ENCODE measurements at regions not wholly inside any gene's neighbourhood (a gene's known extent, or its start where the extent isn't known, plus 50 kb on each side); places are given as distances from the start of the nearest gene placed in this dataset.

DNA sequence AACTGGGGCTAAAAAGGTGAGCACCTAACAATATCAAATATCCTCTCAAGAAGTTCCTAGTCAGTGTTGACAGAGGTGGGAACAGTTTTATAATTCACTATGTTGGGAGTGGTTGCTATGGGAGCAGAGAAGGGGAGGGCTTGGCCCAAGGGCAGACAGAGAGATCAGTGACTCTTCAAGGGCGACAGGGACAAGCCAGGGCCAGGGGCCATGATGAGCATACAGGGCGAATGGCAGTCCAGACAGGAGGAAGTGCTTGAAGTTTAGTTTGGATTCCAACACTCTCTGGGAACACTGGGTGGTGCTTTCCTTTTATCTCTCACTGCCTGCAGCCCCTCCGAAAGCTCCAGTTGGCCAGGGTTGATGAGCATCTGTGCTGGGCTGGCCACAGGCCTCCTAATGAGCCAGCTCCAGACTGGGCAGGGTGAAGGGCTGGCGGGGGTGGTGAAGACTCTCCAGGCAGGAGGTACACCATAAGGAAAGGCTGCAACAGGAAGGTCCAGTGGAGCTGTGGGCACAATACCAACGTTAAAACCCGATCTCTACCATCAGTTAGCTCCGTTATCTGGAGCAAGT, 111.3 kb downstream of the TMEM174 start:
- Histone ChIP-seq H3K4me3 (ENCODE audit: low read depth in 1 of 5, low read length in 5 of 5) (no peak overlapping the region), H3K9ac (ENCODE audit: low read length in 5 of 5) (no peak overlapping the region), H3K4me1 (ENCODE audit: control insufficient read depth in 5 of 5, insufficient read depth in 5 of 5, low read length in 5 of 5) (peaks cover 0 to 14% (median 0%) of the 10 kb centered on the region in 5 donors), H3K36me3 (ENCODE audit: control insufficient read depth in 5 of 5, insufficient read depth in 5 of 5, low read length in 5 of 5) (no peaks in the 10 kb centered on the region), H3K9me3 (ENCODE audit: control insufficient read depth in 5 of 5, low read length in 5 of 5) (no peaks in the 10 kb centered on the region), H3K27me3 (ENCODE audit: control insufficient read depth in 5 of 5, insufficient read depth in 4 of 5, low read length in 5 of 5) (peaks cover 0 to 16% (median 2%) of the 10 kb centered on the region in 5 donors), H3K27ac (ENCODE audit: low read depth, low read length) (no peak overlapping the region)

DNA sequence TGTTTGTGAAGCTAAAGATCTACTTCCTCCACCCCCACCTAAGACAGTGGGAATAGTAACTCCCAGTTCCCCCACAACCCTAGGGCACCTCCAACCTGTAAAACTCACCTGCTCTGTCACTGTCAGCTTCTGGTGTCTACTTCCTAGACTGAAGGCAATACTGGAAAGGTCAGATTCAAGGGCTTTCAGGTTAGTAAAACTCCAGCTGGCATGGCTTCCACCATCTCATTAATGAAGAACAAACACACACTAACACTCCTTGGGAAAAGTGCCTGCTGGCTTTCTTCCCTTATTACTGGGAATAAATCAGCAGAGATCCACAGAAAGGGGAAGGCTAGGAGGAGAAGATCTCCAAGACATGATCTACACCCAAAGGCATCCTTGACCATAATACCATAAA, 109.9 kb downstream of the TMEM174 start:
- no peaks in the 10 kb centered on the region for H3K9me3 ChIP-seq (ENCODE audit: control insufficient read depth in 5 of 5, low read length in 5 of 5)
- H3K27ac ChIP-seq (ENCODE audit: low read depth, low read length), result no peak overlapping the region
- H3K36me3 ChIP-seq (ENCODE audit: control insufficient read depth in 5 of 5, insufficient read depth in 5 of 5, low read length in 5 of 5), result no peaks in the 10 kb centered on the region
- H3K4me1 ChIP-seq (ENCODE audit: control insufficient read depth in 5 of 5, insufficient read depth in 5 of 5, low read length in 5 of 5), result peaks cover 0 to 14% (median 0%) of the 10 kb centered on the region in 5 donors
- peaks cover 0 to 18% (median 2%) of the 10 kb centered on the region in 5 donors for H3K27me3 ChIP-seq (ENCODE audit: control insufficient read depth in 5 of 5, insufficient read depth in 4 of 5, low read length in 5 of 5)
- no peak overlapping the region for H3K9ac ChIP-seq (ENCODE audit: low read length in 5 of 5)
- H3K4me3 ChIP-seq (ENCODE audit: low read depth in 1 of 5, low read length in 5 of 5), result no peak overlapping the region

DNA sequence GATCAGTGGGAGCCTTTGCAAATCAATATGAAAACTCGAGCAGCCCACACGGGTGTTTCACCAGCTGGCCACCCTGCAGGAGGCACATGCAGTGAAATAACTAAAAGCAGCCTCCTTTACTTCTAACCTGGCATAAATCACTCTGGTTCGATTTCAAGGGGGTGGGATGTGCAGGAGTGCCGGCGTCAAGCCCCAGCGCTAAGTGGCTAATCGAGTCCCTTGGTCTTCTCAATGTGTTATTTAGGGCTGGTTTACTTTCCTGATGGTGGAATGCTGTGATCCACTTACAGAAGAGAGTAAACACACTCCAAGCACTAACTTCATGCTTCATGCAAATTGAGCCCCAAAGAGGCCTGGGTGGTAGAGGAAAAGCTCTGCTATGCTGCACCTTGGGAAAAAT, 109.4 kb downstream of the TMEM174 start:
- H3K4me3 ChIP-seq (ENCODE audit: low read depth in 1 of 5, low read length in 5 of 5), result no peak overlapping the region
- no peaks in the 10 kb centered on the region for H3K9me3 ChIP-seq (ENCODE audit: control insufficient read depth in 5 of 5, low read length in 5 of 5)
- H3K27me3 ChIP-seq (ENCODE audit: control insufficient read depth in 5 of 5, insufficient read depth in 4 of 5, low read length in 5 of 5), result peaks cover 0 to 18% (median 2%) of the 10 kb centered on the region in 5 donors
- no peak overlapping the region for H3K27ac ChIP-seq (ENCODE audit: low read depth, low read length)
- no peak overlapping the region for H3K9ac ChIP-seq (ENCODE audit: low read length in 5 of 5)
- H3K4me1 ChIP-seq (ENCODE audit: control insufficient read depth in 5 of 5, insufficient read depth in 5 of 5, low read length in 5 of 5), result peaks cover 0 to 14% (median 0%) of the 10 kb centered on the region in 5 donors
- H3K36me3 ChIP-seq (ENCODE audit: control insufficient read depth in 5 of 5, insufficient read depth in 5 of 5, low read length in 5 of 5), result no peaks in the 10 kb centered on the region

DNA sequence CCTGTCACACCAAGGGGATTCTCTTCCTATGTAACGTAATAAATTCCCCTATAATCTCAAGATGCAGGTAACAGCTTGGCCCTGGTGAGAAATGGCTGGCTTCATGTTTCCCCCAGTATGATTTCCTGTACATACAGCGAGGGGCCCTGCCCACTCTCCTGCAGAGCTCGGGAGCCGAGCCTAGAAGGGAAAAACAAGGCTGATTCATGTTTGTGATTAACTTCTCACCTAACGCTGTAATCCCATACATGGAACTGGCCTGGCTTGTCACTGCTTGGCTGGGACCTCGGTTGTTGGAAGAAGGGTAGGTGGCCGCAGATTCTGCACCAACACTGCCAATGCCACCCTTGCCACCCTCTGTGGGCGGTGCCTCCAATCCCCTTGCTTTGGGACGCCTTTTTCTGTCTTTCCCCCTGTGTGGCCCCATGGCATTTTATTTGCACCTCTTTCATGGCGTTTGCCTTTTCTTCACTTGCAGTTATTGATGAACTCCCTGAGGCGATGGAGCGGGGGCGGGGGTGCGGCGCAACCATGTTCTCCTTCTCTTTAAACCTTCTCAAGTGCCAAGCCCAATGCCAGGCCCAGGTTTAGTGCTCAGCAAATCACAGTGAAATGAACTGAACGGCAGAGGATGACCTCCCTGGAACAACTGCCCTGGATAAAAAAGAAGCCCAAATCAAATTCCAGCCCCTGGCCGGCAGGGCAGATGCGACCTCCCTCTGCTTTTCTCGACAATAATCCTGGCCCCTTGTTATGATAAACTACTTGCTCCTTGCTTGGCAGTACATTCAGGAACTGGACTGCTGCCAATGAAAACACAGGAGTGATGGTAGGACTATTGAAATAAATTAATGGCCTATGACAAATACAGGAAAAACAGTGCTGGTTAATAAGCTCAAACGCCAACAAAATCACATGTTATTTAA, 108.1 kb downstream of the TMEM174 start:
- Histone ChIP-seq H3K27me3 (ENCODE audit: control insufficient read depth in 5 of 5, insufficient read depth in 4 of 5, low read length in 5 of 5) (peaks cover 0 to 18% (median 2%) of the 10 kb centered on the region in 5 donors), H3K36me3 (ENCODE audit: control insufficient read depth in 5 of 5, insufficient read depth in 5 of 5, low read length in 5 of 5) (no peaks in the 10 kb centered on the region), H3K9me3 (ENCODE audit: control insufficient read depth in 5 of 5, low read length in 5 of 5) (no peaks in the 10 kb centered on the region), H3K4me1 (ENCODE audit: control insufficient read depth in 5 of 5, insufficient read depth in 5 of 5, low read length in 5 of 5) (peaks cover 0 to 14% (median 0%) of the 10 kb centered on the region in 5 donors), H3K9ac (ENCODE audit: low read length in 5 of 5) (no peak overlapping the region), H3K4me3 (ENCODE audit: low read depth in 1 of 5, low read length in 5 of 5) (peak overlapping the region in 1 of 5 donors; percentile 23), H3K27ac (ENCODE audit: low read depth, low read length) (no peak overlapping the region)

DNA sequence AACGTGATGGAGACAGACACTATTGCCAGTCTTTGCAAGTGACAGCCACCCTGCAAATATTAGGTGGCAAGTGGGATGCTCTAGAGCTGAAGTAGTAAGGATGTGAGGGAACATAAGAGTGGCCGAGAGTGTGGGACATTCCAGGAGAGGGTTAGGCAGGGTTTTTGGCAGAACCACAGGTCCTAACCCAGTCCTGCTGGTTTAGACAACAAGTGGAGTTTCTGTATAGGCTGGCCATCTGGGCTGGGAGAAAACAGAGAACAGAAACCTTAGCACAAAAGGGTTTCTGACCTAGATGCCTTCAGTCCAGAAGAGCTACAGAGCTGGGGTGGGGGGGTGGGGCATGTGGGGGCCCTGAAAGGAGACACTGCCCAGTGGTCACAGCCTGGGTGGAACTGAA, 107.4 kb downstream of the TMEM174 start:
- peaks cover 0 to 18% (median 2%) of the 10 kb centered on the region in 5 donors for H3K27me3 ChIP-seq (ENCODE audit: control insufficient read depth in 5 of 5, insufficient read depth in 4 of 5, low read length in 5 of 5)
- H3K4me3 ChIP-seq (ENCODE audit: low read depth in 1 of 5, low read length in 5 of 5), result no peak overlapping the region
- no peak overlapping the region for H3K27ac ChIP-seq (ENCODE audit: low read depth, low read length)

DNA sequence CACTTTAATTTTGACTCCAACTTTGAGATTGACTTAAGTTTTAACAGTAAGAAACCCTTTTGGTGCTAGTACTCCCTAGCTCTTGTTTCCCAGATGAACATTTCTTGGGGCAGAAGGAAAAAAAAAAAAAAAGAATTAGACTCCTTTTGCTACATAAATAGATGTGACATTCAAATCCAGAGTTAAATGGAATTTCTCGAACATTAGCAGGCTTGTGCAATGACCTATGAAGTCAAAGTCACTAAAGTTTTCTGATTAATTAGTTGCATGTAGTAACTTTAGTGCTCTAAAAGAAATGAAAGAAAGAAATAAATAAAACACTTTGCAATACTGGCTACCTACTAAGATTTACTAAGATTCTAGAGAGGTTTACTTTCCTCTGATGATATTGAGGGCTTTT, 106.8 kb downstream of the TMEM174 start:
- no peak overlapping the region for H3K4me3 ChIP-seq (ENCODE audit: low read depth in 1 of 5, low read length in 5 of 5)
- peaks cover 0 to 18% (median 2%) of the 10 kb centered on the region in 5 donors for H3K27me3 ChIP-seq (ENCODE audit: control insufficient read depth in 5 of 5, insufficient read depth in 4 of 5, low read length in 5 of 5)
- H3K27ac ChIP-seq (ENCODE audit: low read depth, low read length), result no peak overlapping the region
- H3K36me3 ChIP-seq (ENCODE audit: control insufficient read depth in 5 of 5, insufficient read depth in 5 of 5, low read length in 5 of 5), result no peaks in the 10 kb centered on the region
- peaks cover 0 to 20% (median 9%) of the 10 kb centered on the region in 5 donors for H3K4me1 ChIP-seq (ENCODE audit: control insufficient read depth in 5 of 5, insufficient read depth in 5 of 5, low read length in 5 of 5)
- no peak overlapping the region for H3K9ac ChIP-seq (ENCODE audit: low read length in 5 of 5)
- no peaks in the 10 kb centered on the region for H3K9me3 ChIP-seq (ENCODE audit: control insufficient read depth in 5 of 5, low read length in 5 of 5)

More for the DNA sequence above, 107.4 kb downstream of the TMEM174 start:
- Histone ChIP-seq H3K9ac (ENCODE audit: low read length in 5 of 5) (no peak overlapping the region), H3K9me3 (ENCODE audit: control insufficient read depth in 5 of 5, low read length in 5 of 5) (no peaks in the 10 kb centered on the region), H3K36me3 (ENCODE audit: control insufficient read depth in 5 of 5, insufficient read depth in 5 of 5, low read length in 5 of 5) (no peaks in the 10 kb centered on the region), H3K4me1 (ENCODE audit: control insufficient read depth in 5 of 5, insufficient read depth in 5 of 5, low read length in 5 of 5) (peaks cover 0 to 14% (median 4%) of the 10 kb centered on the region in 5 donors)

DNA sequence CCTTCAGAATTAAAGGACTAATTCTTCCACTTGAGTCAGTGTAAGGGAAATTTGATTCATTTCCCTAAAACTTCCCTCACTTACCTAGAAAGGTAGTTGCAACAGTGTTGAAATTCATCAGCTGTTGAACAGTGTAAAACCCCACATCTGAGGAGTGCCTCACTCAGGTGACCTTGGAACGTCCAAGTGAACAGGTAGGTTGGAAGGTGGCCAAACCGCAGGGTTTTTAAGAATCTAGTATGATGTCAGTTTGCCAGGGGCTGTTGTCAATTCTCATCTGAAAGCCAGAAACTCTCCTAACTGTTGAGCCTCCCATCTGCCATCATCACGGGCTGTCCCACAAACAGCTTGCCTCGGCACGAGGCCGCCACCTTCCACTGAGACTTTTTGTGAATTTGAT, 105.7 kb downstream of the TMEM174 start:
- Histone ChIP-seq H3K27ac (ENCODE audit: low read depth, low read length) (no peak overlapping the region), H3K9ac (ENCODE audit: low read length in 5 of 5) (no peak overlapping the region)

DNA sequence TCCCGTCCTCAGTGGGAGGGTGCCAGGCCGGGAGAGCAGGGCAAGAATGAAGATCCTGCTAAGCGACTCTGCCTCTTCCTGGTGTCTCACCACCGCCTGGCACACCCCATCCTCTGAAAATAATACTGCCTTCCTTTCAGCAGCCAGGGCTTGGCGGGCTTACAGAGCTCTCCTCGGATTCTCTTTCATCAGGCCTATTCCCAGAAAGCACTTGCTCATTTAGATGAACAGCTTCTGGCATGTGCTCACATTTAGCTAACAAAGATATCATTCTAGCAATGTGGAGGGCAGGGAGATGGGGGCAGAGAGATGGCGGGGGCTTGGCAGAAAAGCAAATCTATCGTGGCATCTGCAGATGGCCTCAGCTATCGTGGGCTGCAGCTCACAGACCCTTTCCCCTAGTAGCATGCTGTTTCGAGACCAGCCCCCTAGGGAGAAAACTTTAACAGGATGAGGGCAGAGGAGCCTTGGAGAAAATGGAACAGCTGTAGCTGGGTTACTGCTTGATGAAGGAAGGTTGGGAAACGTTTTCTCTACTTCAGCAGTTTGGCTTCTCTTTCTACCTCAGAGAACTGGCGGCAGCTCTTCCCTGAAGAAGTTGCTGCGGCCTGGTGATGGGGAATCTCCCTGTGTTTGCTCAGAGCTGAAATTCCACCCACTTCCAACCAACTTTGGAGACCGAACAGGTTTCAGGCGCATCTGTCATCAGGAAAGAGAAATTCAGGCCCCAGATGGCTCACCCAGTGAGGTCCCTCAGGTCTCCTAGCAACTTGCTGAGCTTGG, 102.1 kb downstream of the TMEM174 start:
- Histone ChIP-seq H3K4me3 (ENCODE audit: low read depth in 1 of 5, low read length in 5 of 5) (peak overlapping the region in 2 of 5 donors; percentile 22 to 26), H3K9me3 (ENCODE audit: control insufficient read depth in 5 of 5, low read length in 5 of 5) (no peaks in the 10 kb centered on the region), H3K27ac (ENCODE audit: low read depth, low read length) (no peak overlapping the region), H3K9ac (ENCODE audit: low read length in 5 of 5) (no peak overlapping the region), H3K36me3 (ENCODE audit: control insufficient read depth in 5 of 5, insufficient read depth in 5 of 5, low read length in 5 of 5) (no peaks in the 10 kb centered on the region), H3K27me3 (ENCODE audit: control insufficient read depth in 5 of 5, insufficient read depth in 4 of 5, low read length in 5 of 5) (peaks cover 0 to 13% (median 8%) of the 10 kb centered on the region in 5 donors), H3K4me1 (ENCODE audit: control insufficient read depth in 5 of 5, insufficient read depth in 5 of 5, low read length in 5 of 5) (peaks cover 0 to 13% (median 9%) of the 10 kb centered on the region in 5 donors)

More for the DNA sequence above, 105.7 kb downstream of the TMEM174 start:
- no peaks in the 10 kb centered on the region for H3K9me3 ChIP-seq (ENCODE audit: control insufficient read depth in 5 of 5, low read length in 5 of 5)
- H3K27me3 ChIP-seq (ENCODE audit: control insufficient read depth in 5 of 5, insufficient read depth in 4 of 5, low read length in 5 of 5), result peaks cover 0 to 13% (median 2%) of the 10 kb centered on the region in 5 donors
- H3K4me3 ChIP-seq (ENCODE audit: low read depth in 1 of 5, low read length in 5 of 5), result no peak overlapping the region
- peaks cover 0 to 23% (median 13%) of the 10 kb centered on the region in 5 donors for H3K4me1 ChIP-seq (ENCODE audit: control insufficient read depth in 5 of 5, insufficient read depth in 5 of 5, low read length in 5 of 5)
- H3K36me3 ChIP-seq (ENCODE audit: control insufficient read depth in 5 of 5, insufficient read depth in 5 of 5, low read length in 5 of 5), result no peaks in the 10 kb centered on the region

DNA sequence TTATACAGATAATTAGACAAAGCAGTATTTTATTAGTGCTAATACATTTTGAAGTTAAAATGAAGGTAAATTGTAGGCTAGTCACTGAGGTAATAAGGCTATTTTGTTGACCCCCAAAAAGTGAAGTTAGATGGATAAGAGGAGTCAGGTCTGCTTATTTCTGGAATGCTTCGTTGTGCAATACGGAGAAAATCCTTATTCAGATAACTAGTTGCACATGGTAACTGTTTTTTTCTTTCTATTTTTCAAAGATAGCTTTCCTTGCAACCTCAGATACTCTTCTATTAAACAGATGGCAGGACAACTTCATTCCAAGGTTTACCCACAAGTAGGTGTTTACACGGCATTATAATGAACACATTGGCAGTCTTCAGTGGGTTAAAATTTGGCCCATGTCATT, 101.1 kb downstream of the TMEM174 start:
- no peak overlapping the region for H3K27ac ChIP-seq (ENCODE audit: low read depth, low read length)

More for the DNA sequence above, 101.1 kb downstream of the TMEM174 start:
- Histone ChIP-seq H3K36me3 (ENCODE audit: control insufficient read depth in 5 of 5, insufficient read depth in 5 of 5, low read length in 5 of 5) (no peaks in the 10 kb centered on the region), H3K4me3 (ENCODE audit: low read depth in 1 of 5, low read length in 5 of 5) (no peak overlapping the region), H3K4me1 (ENCODE audit: control insufficient read depth in 5 of 5, insufficient read depth in 5 of 5, low read length in 5 of 5) (peaks cover 0 to 13% (median 9%) of the 10 kb centered on the region in 5 donors), H3K27me3 (ENCODE audit: control insufficient read depth in 5 of 5, insufficient read depth in 4 of 5, low read length in 5 of 5) (peaks cover 0 to 12% (median 8%) of the 10 kb centered on the region in 5 donors), H3K9me3 (ENCODE audit: control insufficient read depth in 5 of 5, low read length in 5 of 5) (no peaks in the 10 kb centered on the region), H3K9ac (ENCODE audit: low read length in 5 of 5) (no peak overlapping the region)
